IPS-NIHi7 (cell line): ENCODE measurements at regions not wholly inside any gene's neighbourhood (a gene's known extent, or its start where the extent isn't known, plus 50 kb on each side); places are given as distances from the start of the nearest gene placed in this dataset.

Experiments used
- DNase-seq: peaks from one replicate; pipeline ENCODE4 v3.0.0; 2012; ENCODE audit warnings: mixed read lengths; ENCODE audit errors: extremely low spot score

- DNase-seq, result no peak
Observed at GRCh38 chr5:15447209-15447608, 52.8 kb upstream of the FBXL7 start.

GRCh38 chr5:15446552-15446951 lies 53.4 kb upstream of the FBXL7 start:
- no peak for DNase-seq

GRCh38 chr5:15442193-15442570 lies 57.8 kb upstream of the FBXL7 start:
- no peak for DNase-seq

GRCh38 chr5:15441433-15442192 lies 58.4 kb upstream of the FBXL7 start:
- DNase-seq, result no peak

GRCh38 chr5:15440434-15440833 lies 59.5 kb upstream of the FBXL7 start:
- no peak for DNase-seq

GRCh38 chr5:15439801-15440200 lies 60.2 kb upstream of the FBXL7 start:
- no peak for DNase-seq

GRCh38 chr5:15433709-15434108 lies 66.3 kb upstream of the FBXL7 start:
- DNase-seq, result no peak

GRCh38 chr5:15431923-15432322 lies 68.1 kb upstream of the FBXL7 start:
- DNase-seq, result no peak

- DNase-seq, result peak; percentile 18
Observed at GRCh38 chr5:15425766-15426165, 74.2 kb upstream of the FBXL7 start.

- DNase-seq, result no peak
Observed at GRCh38 chr5:15424769-15425168, 75.2 kb upstream of the FBXL7 start.

GRCh38 chr5:15421921-15422412 lies 78.0 kb upstream of the FBXL7 start:
- DNase-seq, result no peak

- DNase-seq, result no peak
Observed at GRCh38 chr5:15421381-15421780, 78.6 kb upstream of the FBXL7 start.

GRCh38 chr5:15420201-15420600 lies 79.8 kb upstream of the FBXL7 start:
- no peak for DNase-seq

- DNase-seq, result no peak
Observed at GRCh38 chr5:15417156-15417555, 82.8 kb upstream of the FBXL7 start.

- DNase-seq, result no peak
Observed at GRCh38 chr5:15406478-15406877, 93.5 kb upstream of the FBXL7 start.

- DNase-seq, result no peak
Observed at GRCh38 chr5:15393146-15393545, 106.8 kb upstream of the FBXL7 start.

- DNase-seq, result no peak
Observed at GRCh38 chr5:15391704-15392397, 108.1 kb upstream of the FBXL7 start.

- DNase-seq, result no peak
Observed at GRCh38 chr5:15388866-15389265, 111.1 kb upstream of the FBXL7 start.

GRCh38 chr5:15387931-15388524 lies 112.0 kb upstream of the FBXL7 start:
- no peak for DNase-seq

- no peak for DNase-seq
Observed at GRCh38 chr5:15386122-15386521, 113.9 kb upstream of the FBXL7 start.

GRCh38 chr5:15385553-15385952 lies 114.4 kb upstream of the FBXL7 start:
- no peak for DNase-seq

- DNase-seq, result no peak
Observed at GRCh38 chr5:15385037-15385436, 114.9 kb upstream of the FBXL7 start.

GRCh38 chr5:15384581-15384980 lies 115.4 kb upstream of the FBXL7 start:
- no peak for DNase-seq
